Uterus (tissue), 3 donors: ENCODE measurements at regions not wholly inside any gene's neighbourhood (a gene's known extent, or its start where the extent isn't known, plus 50 kb on each side); places are given as distances from the start of the nearest gene placed in this dataset.

Experiments used
- DNase-seq, 2 donors: peaks; one replicate each; pipeline ENCODE4 v3.0.0-alpha.2; 2019 to 2020
- H3K27ac ChIP-seq, 2 donors: fragments of 200-600 bp; sonication (generic); 1 replicate in 1 of 2; 2 replicates in 1 of 2; pipeline ENCODE4 v1.5.1; 2016 to 2018
- H3K27me3 ChIP-seq, 2 donors: fragments of 200-600 bp; sonication (generic); one replicate each; pipeline ENCODE4 v1.5.1; 2018 to 2019; ENCODE audit warnings: control low read depth in 1 of 2
- H3K36me3 ChIP-seq, 2 donors: fragments of 200-600 bp; sonication (generic); one replicate each; pipeline ENCODE4 v1.5.1; 2019; ENCODE audit warnings: control low read depth in 1 of 2
- H3K4me1 ChIP-seq, 2 donors: fragments of 200-600 bp; sonication (generic); one replicate each; pipeline ENCODE4 v1.5.1; 2018 to 2019; ENCODE audit warnings: control low read depth in 1 of 2
- H3K4me3 ChIP-seq, 2 donors: fragments of 200-600 bp; sonication (generic); 1 replicate in 1 of 2; 2 replicates in 1 of 2; pipeline ENCODE4 v1.5.1; 2018 to 2019; ENCODE audit warnings: mild to moderate bottlenecking in 1 of 2
- H3K9me3 ChIP-seq, 2 donors: fragments of 200-600 bp; sonication (generic); one replicate each; pipeline ENCODE4 v1.5.1; 2019; ENCODE audit warnings: control low read depth in 1 of 2
- POLR2A ChIP-seq, 2 donors: fragments of 450-650 bp; IDR thresholded peaks; one replicate each; pipeline ENCODE4 v1.6.1; 2016; ENCODE audit warnings: antibody characterized with exemption in 2 of 2, mild to moderate bottlenecking in 1 of 2, moderate library complexity in 1 of 2
- intact Hi-C: fragments of 100-400 bp; cut with DNase I; formaldehyde crosslinking; loops from one replicate; pipeline ENCODE4 v1.15.1; 2023; ENCODE audit warnings: low total_unique reads
- TF ChIP-seq, protein P1 (sequence below), 4 experiments: fragments of 200-600 bp in 2 of 4; fragments of 450-650 bp in 2 of 4; sonication (generic) in 2 of 4; IDR thresholded peaks; one replicate each; pipeline ENCODE4 v1.5.1; 2016 to 2019; ENCODE audit warnings: antibody characterized with exemption in 4 of 4, mild to moderate bottlenecking in 2 of 4, moderate library complexity in 1 of 4
- donor health status: DM: yes; HTN: yes; CAD: no.

DNA sequence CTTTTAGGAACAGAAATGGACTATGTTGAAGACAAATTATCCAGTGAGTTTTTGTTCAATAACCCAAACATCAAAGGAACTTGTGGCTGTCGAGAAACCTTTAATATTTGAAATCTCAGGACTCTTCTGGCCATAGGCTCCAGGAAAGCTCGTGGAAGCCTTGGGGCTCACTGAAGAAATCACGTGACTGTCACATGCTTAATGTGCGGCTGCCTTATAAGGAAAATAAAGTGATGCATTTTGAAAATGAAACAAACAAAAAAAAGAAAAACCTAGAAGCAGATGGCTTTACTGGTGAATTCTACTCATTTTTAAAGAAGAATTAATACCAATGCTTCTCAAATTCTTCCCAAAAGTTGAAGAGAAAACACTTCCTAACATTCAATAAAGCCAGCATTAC, 228.4 kb upstream of the RAB4A start:
- no peaks in the 10 kb centered on the region for H3K36me3 ChIP-seq
- intact Hi-C loops, result no loop called here
- H3K27me3 ChIP-seq, result no peaks in the 10 kb centered on the region
- H3K27ac ChIP-seq, result no peak overlapping the region
- H3K9me3 ChIP-seq, result no peaks in the 10 kb centered on the region
- H3K4me3 ChIP-seq, result no peak overlapping the region
- no peak for DNase-seq
- TF ChIP-seq POLR2A (IDR thresholded peaks at IDR 0.05), result no peak
- TF ChIP-seq, protein P1, sequence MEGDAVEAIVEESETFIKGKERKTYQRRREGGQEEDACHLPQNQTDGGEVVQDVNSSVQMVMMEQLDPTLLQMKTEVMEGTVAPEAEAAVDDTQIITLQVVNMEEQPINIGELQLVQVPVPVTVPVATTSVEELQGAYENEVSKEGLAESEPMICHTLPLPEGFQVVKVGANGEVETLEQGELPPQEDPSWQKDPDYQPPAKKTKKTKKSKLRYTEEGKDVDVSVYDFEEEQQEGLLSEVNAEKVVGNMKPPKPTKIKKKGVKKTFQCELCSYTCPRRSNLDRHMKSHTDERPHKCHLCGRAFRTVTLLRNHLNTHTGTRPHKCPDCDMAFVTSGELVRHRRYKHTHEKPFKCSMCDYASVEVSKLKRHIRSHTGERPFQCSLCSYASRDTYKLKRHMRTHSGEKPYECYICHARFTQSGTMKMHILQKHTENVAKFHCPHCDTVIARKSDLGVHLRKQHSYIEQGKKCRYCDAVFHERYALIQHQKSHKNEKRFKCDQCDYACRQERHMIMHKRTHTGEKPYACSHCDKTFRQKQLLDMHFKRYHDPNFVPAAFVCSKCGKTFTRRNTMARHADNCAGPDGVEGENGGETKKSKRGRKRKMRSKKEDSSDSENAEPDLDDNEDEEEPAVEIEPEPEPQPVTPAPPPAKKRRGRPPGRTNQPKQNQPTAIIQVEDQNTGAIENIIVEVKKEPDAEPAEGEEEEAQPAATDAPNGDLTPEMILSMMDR (IDR thresholded peaks at IDR 0.05), result no peak
- H3K4me1 ChIP-seq, result no peaks in the 10 kb centered on the region

GRCh38 chr1:229043115-229043514, 227.8 kb upstream of the RAB4A start:
- DNase-seq, result no peak
- no peak for TF ChIP-seq POLR2A (IDR thresholded peaks at IDR 0.05)
- TF ChIP-seq, protein P1 (IDR thresholded peaks at IDR 0.05), result no peak
- intact Hi-C loops, result no loop called here
- H3K27ac ChIP-seq, result no peak overlapping the region
- no peaks in the 10 kb centered on the region for H3K9me3 ChIP-seq
- H3K4me1 ChIP-seq, result no peaks in the 10 kb centered on the region
- no peak overlapping the region for H3K4me3 ChIP-seq
- H3K27me3 ChIP-seq, result no peaks in the 10 kb centered on the region
- H3K36me3 ChIP-seq, result no peaks in the 10 kb centered on the region

- no peak overlapping the region for H3K27ac ChIP-seq
- no peaks in the 10 kb centered on the region for H3K27me3 ChIP-seq
- intact Hi-C loops, result no loop called here
- DNase-seq, result no peak
- H3K4me1 ChIP-seq, result no peaks in the 10 kb centered on the region
- TF ChIP-seq, protein P1 (IDR thresholded peaks at IDR 0.05), result no peak
- TF ChIP-seq POLR2A (IDR thresholded peaks at IDR 0.05), result no peak
- H3K36me3 ChIP-seq, result no peaks in the 10 kb centered on the region
- no peak overlapping the region for H3K4me3 ChIP-seq
- no peaks in the 10 kb centered on the region for H3K9me3 ChIP-seq
These were observed 224.6 kb upstream of the RAB4A start for GRCh38 chr1:229046251-229046853.

- Histone ChIP-seq H3K9me3 (peaks cover 0 to 4% of the 10 kb centered on the region in 2 donors), H3K4me3 (no peak overlapping the region), H3K4me1 (no peaks in the 10 kb centered on the region), H3K27me3 (no peaks in the 10 kb centered on the region), H3K27ac (no peak overlapping the region), H3K36me3 (no peaks in the 10 kb centered on the region)
- TF ChIP-seq POLR2A (IDR thresholded peaks at IDR 0.05), result no peak
- TF ChIP-seq, protein P1 (IDR thresholded peaks at IDR 0.05), result no peak
- no peak for DNase-seq
- intact Hi-C loops, result no loop called here
These were observed 223.6 kb upstream of the RAB4A start for GRCh38 chr1:229047161-229047839.

DNA sequence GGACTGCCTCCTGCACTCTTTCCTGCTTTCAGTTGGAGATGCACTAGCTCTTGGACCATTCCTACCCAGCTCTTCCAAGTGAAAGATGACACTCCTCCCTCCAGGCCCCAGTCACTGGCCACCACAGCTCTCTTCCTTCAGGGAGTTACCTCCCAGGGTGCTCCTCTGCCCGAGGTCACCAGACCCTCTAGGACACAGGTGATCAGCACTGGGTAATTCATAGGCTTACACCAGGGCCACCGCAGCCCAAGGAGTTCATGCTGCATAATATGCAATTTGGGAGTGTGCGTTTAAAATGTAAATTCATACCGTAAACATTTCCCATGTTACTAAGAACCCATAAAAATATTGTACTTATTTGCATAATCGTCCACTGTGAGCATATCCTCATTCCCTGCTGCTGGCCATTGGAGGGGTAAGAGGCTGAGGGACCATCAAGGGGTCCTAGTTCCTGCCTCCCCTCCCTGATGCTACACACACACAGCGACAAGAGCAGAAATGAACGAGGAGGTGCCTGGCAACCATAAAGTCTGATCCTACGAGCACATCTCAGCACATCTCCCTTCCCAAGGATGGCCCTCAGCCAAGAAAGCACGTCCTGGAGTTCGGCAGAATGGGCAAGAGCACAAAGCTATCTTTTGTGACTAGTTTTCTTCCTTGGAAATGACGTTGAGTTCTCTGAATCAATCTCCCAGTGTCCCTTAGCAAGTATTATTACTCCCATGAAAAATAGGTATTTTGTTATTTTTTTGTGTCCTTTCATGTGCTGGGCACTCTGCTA, 222.9 kb upstream of the RAB4A start:
- intact Hi-C loops, result no loop called here
- Histone ChIP-seq H3K27ac (no peak overlapping the region), H3K4me1 (no peaks in the 10 kb centered on the region), H3K4me3 (no peak overlapping the region), H3K27me3 (no peaks in the 10 kb centered on the region), H3K36me3 (no peaks in the 10 kb centered on the region), H3K9me3 (peaks cover 0 to 4% of the 10 kb centered on the region in 2 donors)
- DNase-seq, result no peak
- no peak for TF ChIP-seq POLR2A (IDR thresholded peaks at IDR 0.05)
- TF ChIP-seq, protein P1 (IDR thresholded peaks at IDR 0.05), result no peak
